ENCODE measurements at regions not wholly inside any gene's neighbourhood (a gene's known extent, or its start where the extent isn't known, plus 50 kb on each side); places are given as distances from the start of the nearest gene placed in this dataset.

GRCh38 chr7:91651986-91652385 is 228.5 kb downstream of the MTERF1 start:
- CTCF ChIA-PET: no interaction called here
- H3K4me1 Mint-ChIP-seq: no peaks in the 10 kb centered on the region
- peaks cover 4% of the 10 kb centered on the region for H3K27me3 Mint-ChIP-seq (ENCODE audit: low read depth)
- H3K4me3 Mint-ChIP-seq: no peak overlapping the region
- no peak overlapping the region for H3K27ac Mint-ChIP-seq
- TF ChIP-seq, protein P1, sequence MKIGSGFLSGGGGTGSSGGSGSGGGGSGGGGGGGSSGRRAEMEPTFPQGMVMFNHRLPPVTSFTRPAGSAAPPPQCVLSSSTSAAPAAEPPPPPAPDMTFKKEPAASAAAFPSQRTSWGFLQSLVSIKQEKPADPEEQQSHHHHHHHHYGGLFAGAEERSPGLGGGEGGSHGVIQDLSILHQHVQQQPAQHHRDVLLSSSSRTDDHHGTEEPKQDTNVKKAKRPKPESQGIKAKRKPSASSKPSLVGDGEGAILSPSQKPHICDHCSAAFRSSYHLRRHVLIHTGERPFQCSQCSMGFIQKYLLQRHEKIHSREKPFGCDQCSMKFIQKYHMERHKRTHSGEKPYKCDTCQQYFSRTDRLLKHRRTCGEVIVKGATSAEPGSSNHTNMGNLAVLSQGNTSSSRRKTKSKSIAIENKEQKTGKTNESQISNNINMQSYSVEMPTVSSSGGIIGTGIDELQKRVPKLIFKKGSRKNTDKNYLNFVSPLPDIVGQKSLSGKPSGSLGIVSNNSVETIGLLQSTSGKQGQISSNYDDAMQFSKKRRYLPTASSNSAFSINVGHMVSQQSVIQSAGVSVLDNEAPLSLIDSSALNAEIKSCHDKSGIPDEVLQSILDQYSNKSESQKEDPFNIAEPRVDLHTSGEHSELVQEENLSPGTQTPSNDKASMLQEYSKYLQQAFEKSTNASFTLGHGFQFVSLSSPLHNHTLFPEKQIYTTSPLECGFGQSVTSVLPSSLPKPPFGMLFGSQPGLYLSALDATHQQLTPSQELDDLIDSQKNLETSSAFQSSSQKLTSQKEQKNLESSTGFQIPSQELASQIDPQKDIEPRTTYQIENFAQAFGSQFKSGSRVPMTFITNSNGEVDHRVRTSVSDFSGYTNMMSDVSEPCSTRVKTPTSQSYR (CRISPR knock-in tag; IDR thresholded peaks at IDR 0.05): no peak
- no peak for TF ChIP-seq RORB (CRISPR knock-in tag; IDR thresholded peaks at IDR 0.05)
- POLR2A ChIA-PET: no interaction called here
- H3K9me3 Mint-ChIP-seq: peaks cover 4% of the 10 kb centered on the region
- ATAC-seq (no peak), DNase-seq (ENCODE audit: low spot score) (no peak)
- H3K36me3 Mint-ChIP-seq: no peaks in the 10 kb centered on the region

DNA sequence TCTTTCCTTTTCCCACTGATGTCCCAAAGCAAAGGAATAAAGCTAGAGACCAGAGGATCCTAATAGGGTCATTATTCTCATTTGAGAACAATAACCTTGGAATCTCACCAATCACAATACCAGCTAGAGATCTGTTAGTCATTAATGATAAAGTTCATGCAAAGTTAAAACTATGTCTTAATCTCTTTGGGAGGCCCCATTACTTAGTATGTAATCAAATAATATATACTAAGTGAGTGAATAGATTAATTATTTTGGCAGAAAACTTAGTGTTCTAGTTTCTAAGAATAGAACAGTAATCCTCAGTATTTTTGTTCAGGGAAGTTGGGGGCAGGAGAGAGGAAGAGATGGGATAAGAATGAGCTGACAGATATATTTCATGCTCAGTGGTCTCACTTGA is 227.2 kb downstream of the MTERF1 start:
- no peak for DNase-seq (ENCODE audit: low spot score)
- POLR2A ChIA-PET: no interaction called here

GRCh38 chr7:91655656-91656055 is 224.8 kb downstream of the MTERF1 start:
- Mint-ChIP-seq H3K36me3 (no peaks in the 10 kb centered on the region), H3K9me3 (no peaks in the 10 kb centered on the region), H3K27me3 (ENCODE audit: low read depth) (peaks cover 4% of the 10 kb centered on the region), H3K4me1 (no peaks in the 10 kb centered on the region), H3K27ac (no peak overlapping the region), H3K4me3 (no peak overlapping the region)
- DNase-seq (ENCODE audit: low spot score) (no peak), ATAC-seq (no peak)
- POLR2A ChIA-PET: no interaction called here
- CTCF ChIA-PET: no interaction called here
- TF ChIP-seq ZNF232 (CRISPR knock-in tag; IDR thresholded peaks at IDR 0.05): no peak
- TF ChIP-seq HMGA2 (CRISPR knock-in tag; IDR thresholded peaks at IDR 0.05): no peak
- no peak for TF ChIP-seq ELF4 (CRISPR knock-in tag; IDR thresholded peaks at IDR 0.05; ENCODE audit: low read depth)
- TF ChIP-seq, protein P2, sequence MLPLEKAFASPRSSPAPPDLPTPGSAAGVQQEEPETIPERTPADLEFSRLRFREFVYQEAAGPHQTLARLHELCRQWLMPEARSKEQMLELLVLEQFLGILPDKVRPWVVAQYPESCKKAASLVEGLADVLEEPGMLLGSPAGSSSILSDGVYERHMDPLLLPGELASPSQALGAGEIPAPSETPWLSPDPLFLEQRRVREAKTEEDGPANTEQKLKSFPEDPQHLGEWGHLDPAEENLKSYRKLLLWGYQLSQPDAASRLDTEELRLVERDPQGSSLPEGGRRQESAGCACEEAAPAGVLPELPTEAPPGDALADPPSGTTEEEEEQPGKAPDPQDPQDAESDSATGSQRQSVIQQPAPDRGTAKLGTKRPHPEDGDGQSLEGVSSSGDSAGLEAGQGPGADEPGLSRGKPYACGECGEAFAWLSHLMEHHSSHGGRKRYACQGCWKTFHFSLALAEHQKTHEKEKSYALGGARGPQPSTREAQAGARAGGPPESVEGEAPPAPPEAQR (CRISPR knock-in tag; IDR thresholded peaks at IDR 0.05): no peak

More for the DNA sequence above, 227.2 kb downstream of the MTERF1 start:
- TF ChIP-seq FOXP1 (CRISPR knock-in tag; IDR thresholded peaks at IDR 0.05; ENCODE audit: borderline replicate concordance): no peak
- no peak for TF ChIP-seq TEAD1 (CRISPR knock-in tag; IDR thresholded peaks at IDR 0.05)
- no peak for TF ChIP-seq KAT7 (CRISPR knock-in tag; IDR thresholded peaks at IDR 0.05; ENCODE audit: borderline replicate concordance)
- no peak for TF ChIP-seq TEAD4 (CRISPR knock-in tag; IDR thresholded peaks at IDR 0.05)
- TF ChIP-seq CBFB (CRISPR knock-in tag; IDR thresholded peaks at IDR 0.05; ENCODE audit: low read depth): no peak
- no peak for TF ChIP-seq GABPB1 (CRISPR knock-in tag; IDR thresholded peaks at IDR 0.05)
- no peak for TF ChIP-seq HMGA2 (CRISPR knock-in tag; IDR thresholded peaks at IDR 0.05)
- TF ChIP-seq NR2C2 (CRISPR knock-in tag; IDR thresholded peaks at IDR 0.05): no peak
- TF ChIP-seq ATF2 (CRISPR knock-in tag; IDR thresholded peaks at IDR 0.05; ENCODE audit: borderline replicate concordance, low read depth): no peak
- no peak for TF ChIP-seq ARID4B (CRISPR knock-in tag; IDR thresholded peaks at IDR 0.05; ENCODE audit: borderline replicate concordance)
- no peak for TF ChIP-seq ZNF138 (CRISPR knock-in tag; conservative IDR thresholded peaks at IDR 0.05)
- Mint-ChIP-seq H3K4me1 (no peaks in the 10 kb centered on the region), H3K4me3 (no peak overlapping the region), H3K27ac (no peak overlapping the region), H3K9me3 (peaks cover 4% of the 10 kb centered on the region), H3K36me3 (no peaks in the 10 kb centered on the region), H3K27me3 (ENCODE audit: low read depth) (peaks cover 4% of the 10 kb centered on the region; the same call in 1 of the 2 replicates)
- CTCF ChIA-PET: no interaction called here
- no peak for ATAC-seq
